Fibroblast of peridontal ligament (primary cell): ENCODE measurements at regions not wholly inside any gene's neighbourhood (a gene's known extent, or its start where the extent isn't known, plus 50 kb on each side); places are given as distances from the start of the nearest gene placed in this dataset.

Source experiments
- DNase-seq: peaks from one replicate; pipeline ENCODE4 v3.0.0-alpha.2; 2010; ENCODE audit errors: extremely low read depth

GRCh38 chr4:16365036-16365569 is 138.8 kb upstream of the TAPT1 start:
- no peak for DNase-seq

GRCh38 chr4:16360694-16361262 is 134.5 kb upstream of the TAPT1 start:
- no peak for DNase-seq

GRCh38 chr4:16353165-16353564 is 126.9 kb upstream of the TAPT1 start:
- DNase-seq, result no peak

- DNase-seq, result no peak
Measured at GRCh38 chr4:16351161-16351560, 124.9 kb upstream of the TAPT1 start.

- no peak for DNase-seq
Measured at GRCh38 chr4:16344853-16345252, 118.6 kb upstream of the TAPT1 start.

- peak; percentile 20 for DNase-seq
Measured at GRCh38 chr4:16337936-16338335, 111.7 kb upstream of the TAPT1 start.

GRCh38 chr4:16334601-16335000 is 108.3 kb upstream of the TAPT1 start:
- no peak for DNase-seq

GRCh38 chr4:16329797-16330134 is 103.5 kb upstream of the TAPT1 start:
- DNase-seq, result no peak

- DNase-seq, result peak; percentile 79
Measured at GRCh38 chr4:16329125-16329796, 103.0 kb upstream of the TAPT1 start.

- DNase-seq, result no peak
Measured at GRCh38 chr4:16322183-16322582, 95.9 kb upstream of the TAPT1 start.

GRCh38 chr4:16315456-16315855 is 89.2 kb upstream of the TAPT1 start:
- DNase-seq, result no peak

- DNase-seq, result no peak
Measured at GRCh38 chr4:16310606-16311005, 84.3 kb upstream of the TAPT1 start.

- DNase-seq, result no peak
Measured at GRCh38 chr4:16302648-16303047, 76.4 kb upstream of the TAPT1 start.

- peak; percentile 15 for DNase-seq
Measured at GRCh38 chr4:16297003-16297402, 70.7 kb upstream of the TAPT1 start.

GRCh38 chr4:16294455-16294854 is 68.2 kb upstream of the TAPT1 start:
- DNase-seq, result peak; percentile 61

GRCh38 chr4:16293210-16293838 is 67.1 kb upstream of the TAPT1 start:
- DNase-seq, result no peak

GRCh38 chr4:16292585-16292984 is 66.3 kb upstream of the TAPT1 start:
- DNase-seq, result no peak

GRCh38 chr4:16290681-16291420 is 64.6 kb upstream of the TAPT1 start:
- DNase-seq, result no peak

- peak; percentile 76 for DNase-seq
Measured at GRCh38 chr4:16289897-16290554, 63.8 kb upstream of the TAPT1 start.

- DNase-seq, result no peak
Measured at GRCh38 chr4:16284050-16284449, 57.8 kb upstream of the TAPT1 start.

- no peak for DNase-seq
Measured at GRCh38 chr4:16278178-16278577, 51.9 kb upstream of the TAPT1 start.
